GM11168 (cell line): ENCODE measurements at regions not wholly inside any gene's neighbourhood (a gene's known extent, or its start where the extent isn't known, plus 50 kb on each side); places are given as distances from the start of the nearest gene placed in this dataset.
"Not testable (repeated sequence)": the region's sequence is repeated elsewhere in the genome, so short reads cannot be mapped to it uniquely, and the experiment has no call there.

ENCODE experiments used
- in situ Hi-C: fragments of 300-500 bp; cut with MboI; formaldehyde crosslinking; loops from one replicate; pipeline ENCODE4 v1.12.0; 2022; ENCODE audit warnings: low sequenced_read_pairs; ENCODE audit not compliant: unreplicated experiment

DNA sequence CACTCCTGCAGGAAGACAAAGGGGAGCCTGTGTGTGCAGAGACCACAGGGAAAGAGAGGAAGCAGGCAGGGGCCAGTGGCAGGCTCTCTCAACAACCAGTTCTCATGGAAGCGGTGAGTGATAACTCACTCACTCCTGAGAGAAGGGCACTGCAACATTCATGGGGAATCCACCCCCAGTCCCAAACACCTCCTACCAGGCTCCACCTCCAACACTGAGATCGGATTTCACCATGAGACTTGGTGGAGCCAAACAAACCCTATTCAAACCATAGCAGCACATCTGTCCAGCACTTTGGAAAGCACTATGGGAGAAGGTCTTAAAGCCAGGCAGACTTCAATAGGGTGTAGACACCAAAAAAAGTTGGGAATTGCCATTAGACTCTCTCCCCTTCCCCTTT, 345.7 kb upstream of the SPRED2 start:
- in situ Hi-C loops: no loop called here

DNA sequence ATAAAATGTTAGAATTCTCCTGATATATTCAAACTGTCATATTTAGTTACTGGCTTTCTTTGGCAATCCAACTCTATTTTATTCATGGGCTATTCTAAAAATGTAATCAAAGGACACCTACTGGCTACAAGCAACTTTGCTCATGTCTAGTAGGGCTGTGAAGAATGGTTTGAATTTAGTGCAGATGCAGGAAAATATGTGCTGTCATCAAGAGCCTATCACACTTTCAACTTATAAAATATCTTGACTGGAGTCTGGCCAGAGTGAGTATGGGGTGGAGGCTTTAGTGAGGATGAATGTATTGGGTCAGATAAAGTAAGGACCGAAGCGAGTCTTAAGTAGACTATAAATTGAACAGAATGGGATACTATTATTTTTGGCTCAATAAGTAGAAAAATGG, 343.4 kb upstream of the SPRED2 start:
- in situ Hi-C loops: no loop called here

DNA sequence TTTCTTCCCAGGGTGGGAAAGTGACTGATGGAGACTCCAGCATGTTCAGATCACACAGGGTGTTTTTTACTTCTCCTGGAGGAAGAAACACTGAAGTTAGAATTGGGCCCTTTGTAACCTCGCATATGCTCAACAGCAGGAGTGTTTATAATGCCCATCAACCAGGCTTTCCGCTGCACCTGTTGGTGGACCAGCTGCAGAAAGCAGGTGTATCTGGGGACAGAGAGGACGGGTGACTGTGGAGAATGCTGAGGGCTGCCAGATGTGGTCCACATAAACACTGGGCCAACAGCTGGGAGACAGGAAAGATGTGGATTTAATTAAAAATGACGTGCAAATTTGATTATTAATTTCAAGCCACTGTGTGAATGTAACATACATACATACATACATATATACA, 335.5 kb upstream of the SPRED2 start:
- in situ Hi-C loops: no loop called here

DNA sequence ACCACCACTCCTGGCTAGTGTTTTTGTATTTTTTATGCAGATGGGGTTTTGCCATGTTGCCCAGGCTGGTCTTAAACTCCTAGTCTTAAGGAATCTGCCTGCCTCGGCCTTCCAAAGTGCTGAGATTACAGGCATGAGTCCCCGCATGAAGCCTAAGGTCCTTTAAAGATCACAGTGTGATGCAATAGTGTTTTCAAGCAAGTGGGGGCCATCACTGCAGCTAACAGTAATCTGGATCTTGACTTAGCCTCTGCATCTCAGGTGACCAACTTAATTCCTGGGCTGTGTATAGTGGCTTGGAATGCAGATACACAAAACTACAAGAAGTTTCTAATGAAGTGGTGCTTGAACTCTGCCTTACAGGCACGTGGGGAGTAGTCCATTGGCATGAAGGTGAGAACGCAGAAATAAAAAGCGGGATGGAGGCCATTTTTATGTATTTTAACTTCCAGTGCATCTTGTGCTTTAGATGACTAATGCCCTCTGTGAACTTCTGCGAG, 334.4 kb upstream of the SPRED2 start:
- in situ Hi-C loops: no loop called here

- in situ Hi-C loops: no loop called here
These were observed 333.0 kb upstream of the SPRED2 start for GRCh38 chr2:65765376-65765775.

DNA sequence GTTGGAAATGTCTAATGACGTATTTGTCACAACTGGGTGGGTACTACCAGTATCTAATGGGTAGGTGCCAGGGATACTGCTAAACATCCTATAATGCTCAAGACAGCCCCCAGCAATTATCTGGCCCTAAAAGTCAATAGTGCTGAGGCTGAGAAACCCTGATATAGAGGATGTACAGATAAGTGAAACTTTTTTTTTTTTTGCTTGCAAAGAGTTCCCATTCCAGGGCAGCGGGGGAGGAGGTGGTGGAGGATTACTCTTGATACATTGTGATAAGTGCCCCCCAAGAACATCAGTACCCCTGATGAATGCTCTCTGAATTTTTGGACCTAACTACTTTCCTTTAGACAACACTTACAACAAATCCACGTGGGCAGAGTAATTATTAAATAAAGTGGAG, 329.7 kb upstream of the SPRED2 start:
- in situ Hi-C loops: no loop called here

GRCh38 chr2:65754219-65754618, 321.8 kb upstream of the SPRED2 start:
- in situ Hi-C loops: no loop called here

DNA sequence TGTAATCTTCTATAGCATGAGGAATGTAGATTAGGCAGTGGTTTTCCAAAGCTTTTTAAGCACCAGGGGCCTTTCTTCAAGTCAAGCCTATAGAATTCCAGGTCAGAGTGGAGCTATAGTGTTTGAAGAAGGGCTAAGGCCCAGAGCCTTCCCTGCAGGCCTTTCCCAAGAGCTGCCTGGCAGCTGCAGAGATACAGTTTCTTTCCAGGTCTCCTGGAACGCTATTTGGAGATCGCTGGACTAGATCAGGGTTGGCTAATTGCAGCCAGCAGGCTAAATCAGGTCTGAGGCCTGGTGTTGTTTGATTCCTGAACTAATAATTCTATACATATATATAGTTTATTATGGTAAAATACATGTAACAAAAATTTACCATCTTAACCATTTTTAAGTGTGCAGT, 319.0 kb upstream of the SPRED2 start:
- in situ Hi-C loops: no loop called here

DNA sequence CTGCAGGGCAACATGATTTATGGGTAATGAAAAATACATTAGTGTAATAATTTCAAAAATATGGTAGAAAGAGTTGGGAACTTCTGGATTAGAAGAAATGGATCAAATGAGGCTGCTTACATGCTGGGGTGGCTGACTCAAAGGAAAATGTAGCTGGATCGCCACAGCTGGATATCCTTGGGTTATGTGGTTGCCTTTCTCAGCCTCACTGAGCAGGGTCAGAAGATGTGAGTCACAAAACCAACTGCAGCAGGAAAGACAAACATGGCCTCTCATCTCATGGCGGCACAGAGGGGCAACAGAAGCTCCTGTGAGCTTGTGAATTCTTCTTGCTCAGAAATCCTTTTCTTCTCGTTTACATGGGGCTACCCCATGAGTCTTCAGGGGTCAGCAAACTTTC, 317.1 kb upstream of the SPRED2 start:
- in situ Hi-C loops: no loop called here

DNA sequence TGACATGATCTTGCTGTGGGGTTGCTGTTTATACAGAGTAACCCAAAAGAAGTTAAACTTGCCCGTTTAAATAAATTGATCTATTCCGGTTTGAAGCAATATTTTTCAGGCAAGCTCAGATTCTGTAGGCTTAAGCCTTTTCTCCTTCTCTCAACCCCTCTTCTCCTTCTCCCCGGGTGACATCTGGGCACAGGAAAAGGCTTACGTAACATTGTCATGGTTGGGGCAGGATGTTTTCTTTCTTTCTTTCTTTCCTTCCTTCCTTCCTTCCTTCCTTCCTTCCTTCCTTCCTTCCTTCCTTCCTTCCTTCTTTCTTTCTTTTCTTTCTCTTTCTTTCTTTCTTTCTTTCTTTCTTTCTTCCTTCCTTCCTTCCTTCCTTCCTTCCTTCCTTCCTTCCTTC, 315.5 kb upstream of the SPRED2 start:
- in situ Hi-C loops: not testable (repeated sequence)

DNA sequence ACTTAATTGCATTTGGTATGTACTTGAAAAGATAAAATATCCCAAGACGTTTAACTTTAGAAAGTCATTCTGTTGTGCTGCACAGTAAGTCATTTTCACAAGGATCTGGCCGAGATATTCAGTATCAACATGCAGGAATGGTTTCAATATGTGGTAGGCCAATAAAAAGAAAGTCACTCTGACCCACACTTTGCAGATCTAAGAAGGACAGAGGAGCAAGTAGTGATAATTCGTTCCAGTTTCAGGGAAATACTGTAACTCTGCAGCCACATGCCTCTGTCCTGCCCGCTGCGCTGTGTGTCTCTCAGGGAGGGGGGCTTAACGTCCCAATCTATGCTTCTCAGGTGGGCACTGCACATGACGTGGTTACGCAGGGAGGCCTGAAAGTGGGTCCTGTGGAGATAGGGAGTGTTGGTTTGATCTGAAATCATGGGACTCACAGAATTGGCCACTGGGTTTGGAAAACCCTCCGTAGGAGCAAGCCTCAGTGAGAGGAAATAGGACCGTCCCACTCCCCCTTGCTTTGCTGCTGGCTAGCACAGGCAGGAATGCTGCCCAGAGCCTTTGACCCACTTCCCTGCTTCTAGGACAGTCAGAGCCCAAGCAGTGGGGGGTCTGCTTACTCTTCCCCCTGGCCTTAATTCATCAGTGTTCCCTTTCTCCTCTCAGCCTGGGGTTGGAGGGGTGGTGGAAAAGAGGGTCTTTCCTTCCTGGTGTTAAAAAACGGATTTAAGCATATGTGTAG, 314.7 kb upstream of the SPRED2 start:
- in situ Hi-C loops: no loop called here

GRCh38 chr2:65744477-65745200, 312.2 kb upstream of the SPRED2 start:
- in situ Hi-C loops: no loop called here

GRCh38 chr2:65742977-65743376, 310.6 kb upstream of the SPRED2 start:
- in situ Hi-C loops: no loop called here

GRCh38 chr2:65739927-65740326, 307.5 kb upstream of the SPRED2 start:
- in situ Hi-C loops: no loop called here

DNA sequence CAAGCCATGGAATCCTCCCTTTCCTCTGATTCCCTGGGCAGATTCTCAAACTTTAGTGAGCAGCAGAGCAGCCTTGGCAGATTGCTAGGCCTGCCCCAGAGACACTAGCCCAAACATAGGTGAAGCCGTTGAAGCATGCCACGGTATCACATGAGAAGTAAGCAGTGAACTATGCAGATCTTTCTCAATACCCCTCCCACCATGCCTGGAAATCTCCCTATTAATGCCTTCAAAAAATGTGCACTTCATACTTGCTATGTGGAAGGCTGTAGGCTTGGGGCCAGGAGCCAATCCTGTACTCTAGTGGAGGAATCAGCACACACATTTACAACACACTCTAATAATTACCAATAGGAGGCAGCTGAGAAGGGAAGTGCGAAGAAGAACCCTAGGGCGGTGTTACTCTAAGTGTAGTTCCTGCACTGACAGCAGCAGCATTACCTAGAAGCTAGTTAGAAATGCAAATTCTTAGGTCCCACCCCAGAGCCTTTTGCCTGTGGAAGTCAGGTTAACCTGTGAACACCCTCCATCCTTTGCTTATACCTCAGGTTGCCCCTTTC, 305.1 kb upstream of the SPRED2 start:
- in situ Hi-C loops: no loop called here

GRCh38 chr2:65731476-65731875, 299.1 kb upstream of the SPRED2 start:
- in situ Hi-C loops: no loop called here

DNA sequence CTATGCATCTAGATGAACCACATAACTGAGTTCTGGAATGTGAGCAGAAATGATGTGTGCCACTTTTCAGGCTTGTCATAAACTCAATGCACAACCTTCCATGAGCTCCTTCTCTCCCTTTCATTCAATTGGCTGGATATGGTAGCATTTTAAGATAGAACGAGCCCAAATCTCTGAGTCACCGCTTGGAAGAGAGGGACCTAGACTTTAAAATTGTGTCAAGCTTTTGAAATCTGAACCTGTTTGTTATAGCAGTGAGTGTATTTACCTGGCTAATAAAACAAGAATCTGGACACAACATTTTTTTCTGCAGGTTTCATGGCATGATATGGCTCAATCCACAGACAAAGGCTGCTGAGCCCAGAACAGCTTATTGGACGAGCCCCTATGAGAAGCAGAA, 297.8 kb upstream of the SPRED2 start:
- in situ Hi-C loops: no loop called here

- in situ Hi-C loops: no loop called here
These were observed 296.8 kb upstream of the SPRED2 start for GRCh38 chr2:65729246-65729645.

GRCh38 chr2:65728477-65729180, 296.2 kb upstream of the SPRED2 start:
- in situ Hi-C loops: no loop called here

DNA sequence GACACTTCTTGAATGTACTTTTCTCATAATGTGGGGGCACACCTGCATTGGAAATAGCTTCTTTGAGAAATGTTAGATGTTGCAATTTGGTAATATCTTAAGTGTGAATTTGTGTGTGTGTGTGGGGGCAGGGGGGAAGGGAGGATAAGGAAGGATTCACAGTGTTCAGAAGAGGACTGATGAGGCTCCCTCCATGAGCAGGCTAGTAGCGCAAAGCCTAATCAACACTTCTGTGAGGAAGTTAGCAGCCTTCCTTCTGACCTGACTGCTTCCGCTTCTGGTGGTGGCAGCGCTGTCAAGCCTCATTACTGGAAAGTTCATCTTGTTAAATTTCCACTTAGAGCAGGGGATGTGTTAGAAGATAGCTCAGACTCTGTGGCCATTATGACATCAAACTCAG, 295.4 kb upstream of the SPRED2 start:
- in situ Hi-C loops: no loop called here

- in situ Hi-C loops: no loop called here
These were observed 295.0 kb upstream of the SPRED2 start for GRCh38 chr2:65727381-65727780.
